OCI-LY7 (cell line): ENCODE measurements at regions not wholly inside any gene's neighbourhood (a gene's known extent, or its start where the extent isn't known, plus 50 kb on each side); places are given as distances from the start of the nearest gene placed in this dataset.

Source experiments
- BruUV-seq: library from RNA; stranded (reverse); fragments of 400-500 nt; replicated peaks from 2 replicates; lab custom pipeline; 2021; lab: Mats Ljungman, UMichigan
- CTCF ChIA-PET: fragments of 300-600 bp; sonication (Branson Sonifier 250); formaldehyde crosslinking; loops from one replicate; lab custom pipeline; 2022; ENCODE audit warnings: antibody characterized with exemption; ENCODE audit not compliant: unreplicated experiment; lab: Charles Lee
- POLR2A ChIA-PET: fragments of 300-600 bp; sonication (Branson Sonifier 250); formaldehyde crosslinking; loops from one replicate; lab custom pipeline; 2022; ENCODE audit warnings: antibody characterized with exemption; lab: Charles Lee
- DNase-seq: peaks from one replicate; pipeline ENCODE4 v3.0.0-alpha.2; 2015; ENCODE audit warnings: low spot score
- H2AFZ ChIP-seq: fragments of 200-600 bp; sonication (generic), shearing (Covaris generic); 2 replicates; pipeline ENCODE4 v1.6.1; 2014; ENCODE audit warnings: mild to moderate bottlenecking, antibody characterized with exemption, low read length, moderate library complexity
- H3K27ac ChIP-seq: fragments of 200-600 bp; sonication (generic); 2 replicates; pipeline ENCODE4 v1.5.1; 2014; ENCODE audit warnings: mixed run types, low read depth, mild to moderate bottlenecking, moderate library complexity, low read length, inconsistent platforms; ENCODE audit not compliant: poor library complexity, severe bottlenecking
- H3K36me3 ChIP-seq: fragments of 200-600 bp; sonication (generic); 2 replicates; pipeline ENCODE4 v1.6.1; 2014; ENCODE audit warnings: mild to moderate bottlenecking, antibody characterized with exemption, low read length, moderate library complexity, mixed read lengths; ENCODE audit not compliant: insufficient read depth
- H3K4me1 ChIP-seq: fragments of 200-600 bp; sonication (generic); 2 replicates; pipeline ENCODE4 v1.5.1; 2014; ENCODE audit warnings: mild to moderate bottlenecking, low read length; ENCODE audit not compliant: insufficient read depth, poor library complexity, severe bottlenecking
- H3K4me2 ChIP-seq: fragments of 200-600 bp; sonication (generic); 2 replicates; pipeline ENCODE4 v1.6.1; 2014; ENCODE audit warnings: mild to moderate bottlenecking, low read length
- H3K4me3 ChIP-seq: fragments of 200-600 bp; sonication (generic); 2 replicates; pipeline ENCODE4 v1.5.1; 2014; ENCODE audit warnings: mild to moderate bottlenecking, low read depth, low read length; ENCODE audit not compliant: poor library complexity, severe bottlenecking
- H3K79me2 ChIP-seq: fragments of 200-600 bp; sonication (generic); 2 replicates; pipeline ENCODE4 v1.6.1; 2016; ENCODE audit warnings: low read depth, mild to moderate bottlenecking, low read length, moderate library complexity, mixed read lengths; ENCODE audit not compliant: insufficient read depth
- H3K9me2 ChIP-seq: fragments of 200-600 bp; sonication (generic); 2 replicates; pipeline ENCODE4 v1.6.1; 2016; ENCODE audit warnings: mild to moderate bottlenecking, low read length, mixed read lengths; ENCODE audit not compliant: insufficient read depth
- H3K9me3 ChIP-seq: fragments of 200-600 bp; sonication (generic); 2 replicates; pipeline ENCODE4 v1.6.1; 2014; ENCODE audit warnings: mild to moderate bottlenecking, mixed run types, low read length, mixed read lengths
- H4K20me1 ChIP-seq: fragments of 200-600 bp; sonication (generic); 2 replicates; pipeline ENCODE4 v1.6.1; 2014; ENCODE audit warnings: mild to moderate bottlenecking, antibody characterized with exemption, low read length, moderate library complexity, mixed read lengths; ENCODE audit not compliant: insufficient read depth
- EZH2phosphoT487 ChIP-seq: fragments of 200-600 bp; sonication (generic); IDR thresholded peaks from 2 replicates; pipeline ENCODE4 v1.6.1; 2018; ENCODE audit warnings: low read depth, borderline replicate concordance, mild to moderate bottlenecking, mixed run types, antibody characterized with exemption, low read length, moderate library complexity, mixed read lengths
- intact Hi-C: fragments of 100-400 bp; cut with micrococcal nuclease; formaldehyde crosslinking; loops from one replicate; pipeline ENCODE4 v1.10.0; 2022; ENCODE audit not compliant: unreplicated experiment
- TF ChIP-seq, protein P1 (sequence below): fragments of 200-600 bp; sonication (generic); conservative IDR thresholded peaks from 2 replicates; pipeline ENCODE4 v1.5.1; 2014; ENCODE audit warnings: mild to moderate bottlenecking, antibody characterized with exemption, low read length, moderate library complexity, mixed read lengths

DNA sequence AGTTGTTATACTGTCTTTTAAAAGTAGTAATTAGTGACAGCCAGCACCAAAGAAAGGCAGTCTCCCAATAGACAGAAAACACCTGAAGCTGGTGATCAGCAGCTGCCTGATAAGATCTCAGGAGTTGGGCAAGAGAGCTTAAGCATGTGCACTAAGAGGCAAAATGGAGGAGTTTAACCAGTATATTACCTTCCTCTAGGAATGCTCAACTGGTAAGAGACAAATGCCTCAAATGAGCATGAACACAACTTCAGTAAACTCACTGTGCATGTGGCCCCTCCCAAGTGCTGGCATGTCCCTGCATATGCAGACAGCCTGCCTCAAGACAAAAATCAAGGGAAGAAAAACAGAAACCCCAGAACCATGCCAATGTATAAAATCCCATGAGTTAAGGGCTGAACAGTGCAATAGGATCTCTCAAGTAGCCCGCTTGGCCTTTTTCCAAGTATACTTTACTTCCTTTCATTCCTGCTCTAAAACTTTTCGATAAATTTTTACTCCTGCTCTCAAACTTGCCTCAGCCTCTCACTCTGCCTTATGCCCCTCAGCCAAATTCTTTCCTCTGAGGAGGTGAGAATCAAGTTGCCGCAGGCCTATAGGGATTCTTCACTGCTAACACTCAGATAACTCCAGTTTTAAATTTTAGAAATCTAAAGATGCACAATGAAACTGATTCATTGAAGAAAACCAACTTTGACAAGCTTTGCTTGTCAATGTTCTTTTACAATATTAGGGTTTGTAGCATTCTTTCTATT lies 724.8 kb upstream of the RIOK2 start:
- ChIA-PET POLR2A (interaction anchor here (1.0 kb wide), 1 partner anchor 15 kb away, joined by 3 read pairs; no protein-coding TSS in a partner anchor), CTCF (no interaction called here)
- H3K9me2 ChIP-seq = no peaks in the 10 kb centered on the region
- intact Hi-C loops = no loop called here
- H3K36me3 ChIP-seq = no peaks in the 10 kb centered on the region
- H4K20me1 ChIP-seq = no peaks in the 10 kb centered on the region
- BruUV-seq = no TSS peak
- H2AFZ ChIP-seq = no peak overlapping the region
- no peaks in the 10 kb centered on the region for H3K79me2 ChIP-seq
- no peak overlapping the region for H3K27ac ChIP-seq
- TF ChIP-seq, protein P1, sequence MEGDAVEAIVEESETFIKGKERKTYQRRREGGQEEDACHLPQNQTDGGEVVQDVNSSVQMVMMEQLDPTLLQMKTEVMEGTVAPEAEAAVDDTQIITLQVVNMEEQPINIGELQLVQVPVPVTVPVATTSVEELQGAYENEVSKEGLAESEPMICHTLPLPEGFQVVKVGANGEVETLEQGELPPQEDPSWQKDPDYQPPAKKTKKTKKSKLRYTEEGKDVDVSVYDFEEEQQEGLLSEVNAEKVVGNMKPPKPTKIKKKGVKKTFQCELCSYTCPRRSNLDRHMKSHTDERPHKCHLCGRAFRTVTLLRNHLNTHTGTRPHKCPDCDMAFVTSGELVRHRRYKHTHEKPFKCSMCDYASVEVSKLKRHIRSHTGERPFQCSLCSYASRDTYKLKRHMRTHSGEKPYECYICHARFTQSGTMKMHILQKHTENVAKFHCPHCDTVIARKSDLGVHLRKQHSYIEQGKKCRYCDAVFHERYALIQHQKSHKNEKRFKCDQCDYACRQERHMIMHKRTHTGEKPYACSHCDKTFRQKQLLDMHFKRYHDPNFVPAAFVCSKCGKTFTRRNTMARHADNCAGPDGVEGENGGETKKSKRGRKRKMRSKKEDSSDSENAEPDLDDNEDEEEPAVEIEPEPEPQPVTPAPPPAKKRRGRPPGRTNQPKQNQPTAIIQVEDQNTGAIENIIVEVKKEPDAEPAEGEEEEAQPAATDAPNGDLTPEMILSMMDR = no peak
- TF ChIP-seq EZH2phosphoT487 = no peak
- H3K4me3 ChIP-seq = no peak overlapping the region
- H3K9me3 ChIP-seq = 0 out of 2 replicates have a peak, but pooled peaks cover 11% of the 10 kb centered on the region
- no peak for DNase-seq
- H3K4me2 ChIP-seq = no peak overlapping the region
- H3K4me1 ChIP-seq = no peaks in the 10 kb centered on the region

DNA sequence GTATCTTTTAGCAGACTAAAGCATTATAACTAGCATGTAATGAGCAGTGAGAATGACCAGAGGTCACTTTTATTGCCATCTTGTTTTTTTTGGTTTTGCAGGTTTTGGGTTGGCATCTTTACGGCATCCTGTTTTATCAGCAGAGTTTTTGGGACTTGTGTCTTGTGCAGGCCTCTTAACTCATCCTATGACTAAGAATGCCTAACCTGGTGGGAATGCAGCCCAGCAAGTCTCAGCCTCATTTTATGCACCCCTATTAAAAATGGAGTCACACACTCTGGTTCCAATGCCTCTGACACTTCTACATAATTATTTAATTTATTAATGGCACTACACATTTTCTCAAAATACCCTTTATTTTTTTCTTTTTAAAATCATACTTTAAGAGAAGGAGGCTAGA lies 726.5 kb upstream of the RIOK2 start:
- BruUV-seq = no TSS peak
- no peak overlapping the region for H3K27ac ChIP-seq
- DNase-seq = no peak
- H3K79me2 ChIP-seq = no peaks in the 10 kb centered on the region
- H3K9me2 ChIP-seq = no peaks in the 10 kb centered on the region
- intact Hi-C loops = no loop called here
- H4K20me1 ChIP-seq = no peaks in the 10 kb centered on the region
- H2AFZ ChIP-seq = no peak overlapping the region
- H3K4me2 ChIP-seq = no peak overlapping the region
- no peak for TF ChIP-seq EZH2phosphoT487
- TF ChIP-seq, protein P1 = no peak
- H3K36me3 ChIP-seq = no peaks in the 10 kb centered on the region
- no peaks in the 10 kb centered on the region for H3K9me3 ChIP-seq
- POLR2A ChIA-PET = no interaction called here
- no peak overlapping the region for H3K4me3 ChIP-seq
- no peaks in the 10 kb centered on the region for H3K4me1 ChIP-seq
- CTCF ChIA-PET = no interaction called here

DNA sequence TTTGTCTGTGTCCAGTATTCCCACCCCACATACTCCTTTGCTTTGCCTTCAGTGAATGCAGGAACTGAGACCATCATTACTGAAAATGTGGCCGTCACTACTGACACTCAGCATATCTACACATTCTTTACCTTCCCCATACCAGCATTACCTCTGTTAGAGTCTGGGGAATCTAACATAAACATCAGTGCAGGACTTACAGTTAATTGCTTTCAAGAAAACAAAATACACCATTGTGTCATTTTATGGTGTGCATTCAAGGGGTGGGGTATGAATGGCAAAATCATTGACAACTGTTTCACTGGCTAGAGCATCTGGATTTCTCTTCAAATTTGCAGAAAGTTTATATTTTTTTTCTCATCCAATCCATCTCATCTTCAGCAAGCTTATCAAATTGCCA lies 731.4 kb upstream of the RIOK2 start:
- no peaks in the 10 kb centered on the region for H3K79me2 ChIP-seq
- CTCF ChIA-PET = no interaction called here
- no peaks in the 10 kb centered on the region for H3K4me1 ChIP-seq
- no peaks in the 10 kb centered on the region for H3K36me3 ChIP-seq
- no peak overlapping the region for H3K4me3 ChIP-seq
- no peak overlapping the region for H2AFZ ChIP-seq
- H3K9me2 ChIP-seq = no peaks in the 10 kb centered on the region
- H3K9me3 ChIP-seq = no peaks in the 10 kb centered on the region
- TF ChIP-seq EZH2phosphoT487 = no peak
- TF ChIP-seq, protein P1 = no peak
- no peaks in the 10 kb centered on the region for H4K20me1 ChIP-seq
- POLR2A ChIA-PET = no interaction called here
- no TSS peak for BruUV-seq
- no peak overlapping the region for H3K4me2 ChIP-seq
- no peak for DNase-seq
- no peak overlapping the region for H3K27ac ChIP-seq
- intact Hi-C loops = no loop called here
